GM12878 (cell line): ENCODE measurements at regions not wholly inside any gene's neighbourhood (a gene's known extent, or its start where the extent isn't known, plus 50 kb on each side); places are given as distances from the start of the nearest gene placed in this dataset.

Experiments used
- ATAC-seq: fragments of 200-7000 bp; cut with Tn5 transposase; 3 replicates; pipeline ENCODE4 v1.9.1; 2020; ENCODE audit warnings: mild to moderate bottlenecking, moderate library complexity
- BruUV-seq: library from RNA; stranded (reverse); fragments of 400-500 nt; replicated peaks from 2 replicates; lab custom pipeline; 2021; lab: Mats Ljungman, UMichigan
- CTCF ChIA-PET: fragments of 300-600 bp; sonication (Branson Sonifier 250); formaldehyde crosslinking; extraction: SDS; loops from one replicate; lab custom pipeline; 2021; ENCODE audit warnings: inconsistent platforms; lab: Yijun Ruan, JAX
- POLR2A ChIA-PET: fragments of 350-600 bp; formaldehyde crosslinking; extraction: SDS; loops from one replicate; lab custom pipeline; 2021; ENCODE audit warnings: inconsistent platforms; lab: Charles Lee
- RAD21 ChIA-PET: fragments of 300-600 bp; sonication (Branson Sonifier 250); formaldehyde crosslinking; loops from one replicate; lab custom pipeline; 2023; ENCODE audit warnings: antibody characterized with exemption; ENCODE audit not compliant: unreplicated experiment; lab: Charles Lee
- SMC1A ChIA-PET: fragments of 300-600 bp; sonication (Branson Sonifier 250); formaldehyde crosslinking; loops from one replicate; lab custom pipeline; 2023; ENCODE audit not compliant: unreplicated experiment, uncharacterized antibody; lab: Charles Lee
- DNase-seq: peaks from one replicate; pipeline ENCODE4 v3.0.0-alpha.2; 2011; ENCODE audit warnings: low read depth, low spot score
- FAIRE-seq: peaks from 3 replicates; lab custom pipeline; 2011; peaks lifted over from hg19 to GRCh38; lab: Jason Lieb, UNC
- H2AFZ ChIP-seq: 2 replicates; pipeline ENCODE4 v1.6.0; 2011; ENCODE audit warnings: low read depth, low read length, control low read depth; ENCODE audit not compliant: control insufficient read depth
- H3K27ac ChIP-seq: 2 replicates; pipeline ENCODE4 v1.5.1; 2011; ENCODE audit warnings: control low read depth; ENCODE audit not compliant: control insufficient read depth, insufficient read depth
- H3K27me3 ChIP-seq, 2 experiments: replicated peaks in 1 of 2; 2 replicates each; pipeline versions ENCODE4 v1.6.0 to v1.6.1; 2011; ENCODE audit warnings: low read length in 1 of 2; ENCODE audit not compliant: control insufficient read depth in 2 of 2, insufficient read depth in 2 of 2
- H3K36me3 ChIP-seq, 2 experiments: 2 replicates each; pipeline ENCODE4 v1.5.1; 2011; ENCODE audit warnings: low read length in 1 of 2; ENCODE audit not compliant: control insufficient read depth in 2 of 2, insufficient read depth in 2 of 2
- H3K4me1 ChIP-seq: 2 replicates; pipeline ENCODE4 v1.6.1; 2011; ENCODE audit warnings: mild to moderate bottlenecking, low read length, moderate library complexity, mixed read lengths; ENCODE audit not compliant: control insufficient read depth, insufficient read depth
- H3K4me2 ChIP-seq: 2 replicates; pipeline ENCODE4 v1.6.0; 2011; ENCODE audit warnings: control low read depth; ENCODE audit not compliant: control insufficient read depth, insufficient read depth
- H3K4me3 ChIP-seq: fragments of 200-600 bp; sonication (generic); 2 replicates; pipeline ENCODE4 v1.5.1; 2016
- H3K79me2 ChIP-seq: 2 replicates; pipeline ENCODE4 v1.6.0; 2011; ENCODE audit warnings: low read length; ENCODE audit not compliant: control insufficient read depth, insufficient read depth
- H3K9ac ChIP-seq: 2 replicates; pipeline ENCODE4 v1.8.0; 2011; ENCODE audit warnings: low read length, control low read depth, mixed read lengths; ENCODE audit not compliant: control insufficient read depth, insufficient read depth
- H3K9me3 ChIP-seq: replicated peaks from 3 replicates; pipeline ENCODE4 v1.5.1; 2011; ENCODE audit warnings: mild to moderate bottlenecking, low read length; ENCODE audit not compliant: control insufficient read depth, insufficient read depth
- H4K20me1 ChIP-seq: 2 replicates; pipeline ENCODE4 v1.6.0; 2011; ENCODE audit not compliant: control insufficient read depth, insufficient read depth
- ATF7 ChIP-seq: fragments of 450-650 bp; IDR thresholded peaks from 2 replicates; pipeline ENCODE4 v1.6.1; 2016; ENCODE audit warnings: low read depth, mild to moderate bottlenecking
- BACH1 ChIP-seq: fragments of 450-650 bp; IDR thresholded peaks from 2 replicates; pipeline ENCODE4 v1.6.1; 2017; ENCODE audit warnings: mild to moderate bottlenecking, borderline replicate concordance
- BCL11A ChIP-seq: IDR thresholded peaks from 2 replicates; pipeline ENCODE4 v1.6.1; 2011; ENCODE audit warnings: low read depth, low read length
- CEBPB ChIP-seq, 2 experiments: fragments of 150-350 bp in 1 of 2; IDR thresholded peaks; 2 replicates each; pipeline ENCODE4 v1.6.1; 2012 to 2014; ENCODE audit warnings: low read depth in 2 of 2, low read length in 2 of 2, borderline replicate concordance in 1 of 2, inconsistent platforms in 1 of 2
- CHD4 ChIP-seq: fragments of 200-600 bp; sonication (generic); IDR thresholded peaks from 2 replicates; pipeline ENCODE4 v1.6.1; 2016; ENCODE audit warnings: mild to moderate bottlenecking
- E4F1 ChIP-seq: fragments of 450-650 bp; IDR thresholded peaks from 2 replicates; pipeline ENCODE4 v1.6.1; 2018; ENCODE audit warnings: borderline replicate concordance, mild to moderate bottlenecking; ENCODE audit not compliant: partially characterized antibody
- IKZF1 ChIP-seq: fragments of 450-650 bp; conservative IDR thresholded peaks from 2 replicates; pipeline ENCODE4 v1.6.1; 2017; ENCODE audit warnings: antibody characterized with exemption, mild to moderate bottlenecking
- MXI1 ChIP-seq: fragments of 150-350 bp; IDR thresholded peaks from 2 replicates; pipeline ENCODE4 v1.6.1; 2011; ENCODE audit warnings: low read depth, mild to moderate bottlenecking, inconsistent platforms, low read length, improper control_type of control experiment
- PML ChIP-seq: IDR thresholded peaks from 2 replicates; pipeline ENCODE4 v1.6.1; 2012; ENCODE audit warnings: low read length, inconsistent platforms
- RUNX3 ChIP-seq: IDR thresholded peaks from 2 replicates; pipeline ENCODE4 v1.6.1; 2012; ENCODE audit warnings: low read length, inconsistent platforms
- SMC3 ChIP-seq: IDR thresholded peaks from 2 replicates; pipeline ENCODE4 v1.6.1; 2011; ENCODE audit warnings: low read length, improper control_type of control experiment, borderline replicate concordance
- SRF ChIP-seq, 2 experiments: IDR thresholded peaks; 2 replicates each; pipeline ENCODE4 v1.6.1; 2011; ENCODE audit warnings: low read depth in 2 of 2, low read length in 2 of 2, mild to moderate bottlenecking in 1 of 2, moderate library complexity in 1 of 2
- TCF3 ChIP-seq: IDR thresholded peaks from 2 replicates; pipeline ENCODE4 v1.6.1; 2012; ENCODE audit warnings: low read depth, mild to moderate bottlenecking, low read length, borderline replicate concordance; ENCODE audit not compliant: insufficient read depth
- USF1 ChIP-seq: IDR thresholded peaks from 2 replicates; pipeline ENCODE4 v1.6.1; 2011; ENCODE audit warnings: borderline replicate concordance, low read depth, mild to moderate bottlenecking, moderate library complexity, mixed read lengths, low read length; ENCODE audit not compliant: insufficient read depth; ENCODE audit errors: extremely low read length
- WGBS: methylation state at CpG from one replicate; pipeline ENCODE4 v1.1.6; 2016; ENCODE audit warnings: low lambda C conversion rate; ENCODE audit not compliant: insufficient replicate concordance, insufficient coverage; ENCODE audit errors: missing lambda C conversion rate; 5-methylcytosine and 5-hydroxymethylcytosine counted together
- in situ Hi-C: fragments of 300-500 bp; cut with MboI; formaldehyde crosslinking; loops from 9 replicates; pipeline ENCODE4 v1.14.3; 2018; ENCODE audit warnings: mixed read lengths
- intact Hi-C: fragments of 100-400 bp; cut with micrococcal nuclease; formaldehyde crosslinking; loops from one replicate; pipeline ENCODE4 v1.14.2; 2022; ENCODE audit not compliant: unreplicated experiment
- TF ChIP-seq, protein P1 (sequence below): fragments of 450-650 bp; IDR thresholded peaks from 2 replicates; pipeline ENCODE4 v1.6.1; 2017; ENCODE audit warnings: mild to moderate bottlenecking, moderate library complexity

- Histone ChIP-seq H3K9ac (no peak overlapping the region), H4K20me1 (no peaks in the 10 kb centered on the region), H3K9me3 (no peaks in the 10 kb centered on the region), H3K27me3 (no peaks in the 10 kb centered on the region), H3K4me3 (no peak overlapping the region), H2AFZ (no peak overlapping the region), H3K36me3 (no peaks in the 10 kb centered on the region), H3K4me2 (no peak overlapping the region), H3K4me1 (no peaks in the 10 kb centered on the region), H3K27ac (no peak overlapping the region), H3K79me2 (no peaks in the 10 kb centered on the region)
- 24% methylated on average over 3 of the region's 3 CpGs for WGBS
- BruUV-seq: no TSS peak
- SMC1A ChIA-PET: no interaction called here
- no peak for DNase-seq
- in situ Hi-C loops: no loop called here
- FAIRE-seq: no peak
- POLR2A ChIA-PET: no interaction called here
- intact Hi-C loops: no loop called here
- CTCF ChIA-PET: no interaction called here
- RAD21 ChIA-PET: no interaction called here
- ATAC-seq: no peak
- no peak for TF ChIP-seq MXI1
- TF ChIP-seq SMC3: no peak
- TF ChIP-seq USF1: no peak
- no peak for TF ChIP-seq ATF7
- no peak for TF ChIP-seq PML
- TF ChIP-seq IKZF1: no peak
- no peak for TF ChIP-seq BCL11A
- TF ChIP-seq SRF (IDR thresholded peaks at IDR 0.05; ENCODE audit: low read depth in 2 of 2, low read length in 2 of 2): no peak
- TF ChIP-seq CEBPB (IDR thresholded peaks at IDR 0.05; ENCODE audit: borderline replicate concordance in 1 of 2, low read depth in 2 of 2, low read length in 2 of 2): no peak
- no peak for TF ChIP-seq TCF3
- no peak for TF ChIP-seq BACH1
- TF ChIP-seq E4F1: no peak
- TF ChIP-seq, protein P1, sequence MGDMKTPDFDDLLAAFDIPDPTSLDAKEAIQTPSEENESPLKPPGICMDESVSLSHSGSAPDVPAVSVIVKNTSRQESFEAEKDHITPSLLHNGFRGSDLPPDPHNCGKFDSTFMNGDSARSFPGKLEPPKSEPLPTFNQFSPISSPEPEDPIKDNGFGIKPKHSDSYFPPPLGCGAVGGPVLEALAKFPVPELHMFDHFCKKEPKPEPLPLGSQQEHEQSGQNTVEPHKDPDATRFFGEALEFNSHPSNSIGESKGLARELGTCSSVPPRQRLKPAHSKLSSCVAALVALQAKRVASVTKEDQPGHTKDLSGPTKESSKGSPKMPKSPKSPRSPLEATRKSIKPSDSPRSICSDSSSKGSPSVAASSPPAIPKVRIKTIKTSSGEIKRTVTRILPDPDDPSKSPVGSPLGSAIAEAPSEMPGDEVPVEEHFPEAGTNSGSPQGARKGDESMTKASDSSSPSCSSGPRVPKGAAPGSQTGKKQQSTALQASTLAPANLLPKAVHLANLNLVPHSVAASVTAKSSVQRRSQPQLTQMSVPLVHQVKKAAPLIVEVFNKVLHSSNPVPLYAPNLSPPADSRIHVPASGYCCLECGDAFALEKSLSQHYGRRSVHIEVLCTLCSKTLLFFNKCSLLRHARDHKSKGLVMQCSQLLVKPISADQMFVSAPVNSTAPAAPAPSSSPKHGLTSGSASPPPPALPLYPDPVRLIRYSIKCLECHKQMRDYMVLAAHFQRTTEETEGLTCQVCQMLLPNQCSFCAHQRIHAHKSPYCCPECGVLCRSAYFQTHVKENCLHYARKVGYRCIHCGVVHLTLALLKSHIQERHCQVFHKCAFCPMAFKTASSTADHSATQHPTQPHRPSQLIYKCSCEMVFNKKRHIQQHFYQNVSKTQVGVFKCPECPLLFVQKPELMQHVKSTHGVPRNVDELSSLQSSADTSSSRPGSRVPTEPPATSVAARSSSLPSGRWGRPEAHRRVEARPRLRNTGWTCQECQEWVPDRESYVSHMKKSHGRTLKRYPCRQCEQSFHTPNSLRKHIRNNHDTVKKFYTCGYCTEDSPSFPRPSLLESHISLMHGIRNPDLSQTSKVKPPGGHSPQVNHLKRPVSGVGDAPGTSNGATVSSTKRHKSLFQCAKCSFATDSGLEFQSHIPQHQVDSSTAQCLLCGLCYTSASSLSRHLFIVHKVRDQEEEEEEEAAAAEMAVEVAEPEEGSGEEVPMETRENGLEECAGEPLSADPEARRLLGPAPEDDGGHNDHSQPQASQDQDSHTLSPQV: no peak
- no peak for TF ChIP-seq RUNX3
- no peak for TF ChIP-seq CHD4
Measured at GRCh38 chr12:30458453-30458852, 237.2 kb downstream of the IPO8 start.
